GM12878 (cell line): ENCODE measurements at regions not wholly inside any gene's neighbourhood (a gene's known extent, or its start where the extent isn't known, plus 50 kb on each side); places are given as distances from the start of the nearest gene placed in this dataset.

Experiments
- ATAC-seq: fragments of 200-7000 bp; cut with Tn5 transposase; 3 replicates; pipeline ENCODE4 v1.9.1; 2020; ENCODE audit warnings: mild to moderate bottlenecking, moderate library complexity
- BruUV-seq: library from RNA; stranded (reverse); fragments of 400-500 nt; replicated peaks from 2 replicates; lab custom pipeline; 2021; lab: Mats Ljungman, UMichigan
- CTCF ChIA-PET: fragments of 300-600 bp; sonication (Branson Sonifier 250); formaldehyde crosslinking; extraction: SDS; loops from one replicate; lab custom pipeline; 2021; ENCODE audit warnings: inconsistent platforms; lab: Yijun Ruan, JAX
- POLR2A ChIA-PET: fragments of 350-600 bp; formaldehyde crosslinking; extraction: SDS; loops from one replicate; lab custom pipeline; 2021; ENCODE audit warnings: inconsistent platforms; lab: Charles Lee
- RAD21 ChIA-PET: fragments of 300-600 bp; sonication (Branson Sonifier 250); formaldehyde crosslinking; loops from one replicate; lab custom pipeline; 2023; ENCODE audit warnings: antibody characterized with exemption; ENCODE audit not compliant: unreplicated experiment; lab: Charles Lee
- SMC1A ChIA-PET: fragments of 300-600 bp; sonication (Branson Sonifier 250); formaldehyde crosslinking; loops from one replicate; lab custom pipeline; 2023; ENCODE audit not compliant: unreplicated experiment, uncharacterized antibody; lab: Charles Lee
- DNase-seq: peaks from one replicate; pipeline ENCODE4 v3.0.0-alpha.2; 2011; ENCODE audit warnings: low read depth, low spot score
- FAIRE-seq: peaks from 3 replicates; lab custom pipeline; 2011; peaks lifted over from hg19 to GRCh38; lab: Jason Lieb, UNC
- H2AFZ ChIP-seq: 2 replicates; pipeline ENCODE4 v1.6.0; 2011; ENCODE audit warnings: low read depth, low read length, control low read depth; ENCODE audit not compliant: control insufficient read depth
- H3K27ac ChIP-seq: 2 replicates; pipeline ENCODE4 v1.5.1; 2011; ENCODE audit warnings: control low read depth; ENCODE audit not compliant: control insufficient read depth, insufficient read depth
- H3K27me3 ChIP-seq, 2 experiments: replicated peaks in 1 of 2; 2 replicates each; pipeline versions ENCODE4 v1.6.0 to v1.6.1; 2011; ENCODE audit warnings: low read length in 1 of 2; ENCODE audit not compliant: control insufficient read depth in 2 of 2, insufficient read depth in 2 of 2
- H3K36me3 ChIP-seq, 2 experiments: 2 replicates each; pipeline ENCODE4 v1.5.1; 2011; ENCODE audit warnings: low read length in 1 of 2; ENCODE audit not compliant: control insufficient read depth in 2 of 2, insufficient read depth in 2 of 2
- H3K4me1 ChIP-seq: 2 replicates; pipeline ENCODE4 v1.6.1; 2011; ENCODE audit warnings: mild to moderate bottlenecking, low read length, moderate library complexity, mixed read lengths; ENCODE audit not compliant: control insufficient read depth, insufficient read depth
- H3K4me2 ChIP-seq: 2 replicates; pipeline ENCODE4 v1.6.0; 2011; ENCODE audit warnings: control low read depth; ENCODE audit not compliant: control insufficient read depth, insufficient read depth
- H3K4me3 ChIP-seq: fragments of 200-600 bp; sonication (generic); 2 replicates; pipeline ENCODE4 v1.5.1; 2016
- H3K79me2 ChIP-seq: 2 replicates; pipeline ENCODE4 v1.6.0; 2011; ENCODE audit warnings: low read length; ENCODE audit not compliant: control insufficient read depth, insufficient read depth
- H3K9ac ChIP-seq: 2 replicates; pipeline ENCODE4 v1.8.0; 2011; ENCODE audit warnings: low read length, control low read depth, mixed read lengths; ENCODE audit not compliant: control insufficient read depth, insufficient read depth
- H3K9me3 ChIP-seq: replicated peaks from 3 replicates; pipeline ENCODE4 v1.5.1; 2011; ENCODE audit warnings: mild to moderate bottlenecking, low read length; ENCODE audit not compliant: control insufficient read depth, insufficient read depth
- H4K20me1 ChIP-seq: 2 replicates; pipeline ENCODE4 v1.6.0; 2011; ENCODE audit not compliant: control insufficient read depth, insufficient read depth
- CBX3 ChIP-seq: fragments of 200-600 bp; sonication (generic); IDR thresholded peaks from 2 replicates; pipeline ENCODE4 v1.6.1; 2016; ENCODE audit warnings: low read depth, borderline replicate concordance
- CHD2 ChIP-seq: IDR thresholded peaks from 2 replicates; pipeline ENCODE4 v1.6.1; 2011; ENCODE audit warnings: low read depth, low read length, improper control_type of control experiment, borderline replicate concordance
- FOXK2 ChIP-seq: fragments of 450-650 bp; IDR thresholded peaks from 2 replicates; pipeline ENCODE4 v1.6.1; 2017; ENCODE audit warnings: mild to moderate bottlenecking, moderate library complexity
- LARP7 ChIP-seq: fragments of 450-650 bp; IDR thresholded peaks from 2 replicates; pipeline ENCODE4 v1.6.1; 2017; ENCODE audit warnings: mild to moderate bottlenecking
- MAX ChIP-seq: IDR thresholded peaks from 2 replicates; pipeline ENCODE4 v1.6.1; 2012; ENCODE audit warnings: low read depth, low read length, improper control_type of control experiment
- MXI1 ChIP-seq: fragments of 150-350 bp; IDR thresholded peaks from 2 replicates; pipeline ENCODE4 v1.6.1; 2011; ENCODE audit warnings: low read depth, mild to moderate bottlenecking, inconsistent platforms, low read length, improper control_type of control experiment
- NR2C2 ChIP-seq: IDR thresholded peaks from 2 replicates; pipeline ENCODE4 v1.6.1; 2011; ENCODE audit warnings: borderline replicate concordance, low read depth; ENCODE audit not compliant: control insufficient read depth, insufficient read length
- NR2F1 ChIP-seq: fragments of 450-650 bp; conservative IDR thresholded peaks from 2 replicates; pipeline ENCODE4 v1.6.1; 2017; ENCODE audit warnings: mild to moderate bottlenecking
- NRF1 ChIP-seq: conservative IDR thresholded peaks from 2 replicates; pipeline ENCODE4 v1.6.1; 2011; ENCODE audit warnings: mild to moderate bottlenecking, low read depth, low read length, improper control_type of control experiment
- SMAD5 ChIP-seq: IDR thresholded peaks from 2 replicates; pipeline ENCODE4 v1.6.1; 2016; ENCODE audit warnings: antibody characterized with exemption, low read depth
- SP1 ChIP-seq: IDR thresholded peaks from one replicate; pipeline ENCODE4 v1.6.1; 2011; ENCODE audit warnings: low read depth, low read length
- SUPT20H ChIP-seq: IDR thresholded peaks from 2 replicates; pipeline ENCODE4 v1.6.1; 2011; ENCODE audit warnings: low read depth, mild to moderate bottlenecking, low read length, moderate library complexity, borderline replicate concordance; ENCODE audit not compliant: control insufficient read depth
- ZNF384 ChIP-seq: IDR thresholded peaks from 2 replicates; pipeline ENCODE4 v1.6.1; 2012; ENCODE audit warnings: low read depth, mild to moderate bottlenecking, low read length, improper control_type of control experiment, borderline replicate concordance
- WGBS: methylation state at CpG from one replicate; pipeline ENCODE4 v1.1.6; 2016; ENCODE audit warnings: low lambda C conversion rate; ENCODE audit not compliant: insufficient replicate concordance, insufficient coverage; ENCODE audit errors: missing lambda C conversion rate; 5-methylcytosine and 5-hydroxymethylcytosine counted together
- in situ Hi-C: fragments of 300-500 bp; cut with MboI; formaldehyde crosslinking; loops from 9 replicates; pipeline ENCODE4 v1.14.3; 2018; ENCODE audit warnings: mixed read lengths
- intact Hi-C: fragments of 100-400 bp; cut with micrococcal nuclease; formaldehyde crosslinking; loops from one replicate; pipeline ENCODE4 v1.14.2; 2022; ENCODE audit not compliant: unreplicated experiment

DNA sequence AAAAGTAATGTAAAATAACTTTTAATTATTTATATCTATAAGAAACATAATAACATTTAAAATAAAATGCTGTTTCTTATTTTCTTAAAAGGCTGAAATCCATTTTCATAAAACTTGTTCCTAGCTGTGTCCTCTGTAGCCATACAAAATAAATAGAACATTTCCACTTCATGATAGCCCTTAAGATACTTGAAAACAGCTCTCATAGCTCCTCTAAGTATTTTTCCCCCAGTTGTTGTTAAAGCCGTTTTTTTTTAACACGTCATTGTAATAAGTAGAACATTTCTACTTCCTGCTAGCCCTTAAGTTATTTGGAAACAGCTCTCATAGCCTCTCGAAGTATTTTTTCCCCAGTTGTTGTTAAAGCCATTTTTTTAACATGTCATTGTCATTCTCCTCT, 97.3 kb upstream of the SOX3 start:
- in situ Hi-C loops, result no loop called here
- SMC1A ChIA-PET, result interaction anchor here (1.3 kb wide), 1 partner anchor 25 kb away, joined by 3 read pairs; no protein-coding TSS in a partner anchor
- no peak overlapping the region for H3K4me3 ChIP-seq

DNA sequence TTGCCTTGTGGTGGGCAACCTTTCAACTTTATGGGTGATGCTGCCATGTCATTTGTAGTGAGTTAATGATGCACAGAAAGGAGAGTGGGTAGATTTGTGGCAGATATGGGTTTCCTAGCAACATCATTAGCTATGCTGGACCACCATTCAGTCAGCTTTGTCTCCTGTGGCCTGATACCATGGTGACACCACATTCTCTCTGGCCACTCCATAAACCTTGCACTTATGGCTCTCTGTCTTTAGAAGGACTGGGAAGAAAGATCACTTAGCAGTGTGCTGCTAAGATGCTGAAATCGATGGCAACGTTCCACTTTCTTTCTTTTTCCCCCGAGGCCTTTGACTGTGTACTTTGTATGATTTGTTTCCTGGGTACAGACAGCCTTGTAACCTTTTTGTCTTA, 95.0 kb upstream of the SOX3 start:
- H3K4me3 ChIP-seq, result no peak overlapping the region
- no peaks in the 10 kb centered on the region for H3K9me3 ChIP-seq
- no peaks in the 10 kb centered on the region for H4K20me1 ChIP-seq
- RAD21 ChIA-PET, result no interaction called here
- no peaks in the 10 kb centered on the region for H3K79me2 ChIP-seq
- no peaks in the 10 kb centered on the region for H3K27me3 ChIP-seq
- DNase-seq (no peak), FAIRE-seq (no peak), ATAC-seq (no peak)
- no peak overlapping the region for H2AFZ ChIP-seq
- no peak overlapping the region for H3K27ac ChIP-seq
- no peaks in the 10 kb centered on the region for H3K36me3 ChIP-seq
- SMC1A ChIA-PET, result interaction anchor here (0.8 kb wide), 1 partner anchor 17 kb away, joined by 3 read pairs; no protein-coding TSS in a partner anchor
- WGBS, result 33% methylated on average over 3 of the region's 3 CpGs
- H3K4me1 ChIP-seq, result no peaks in the 10 kb centered on the region
- CTCF ChIA-PET, result no interaction called here
- BruUV-seq, result no TSS peak
- TF ChIP-seq FOXK2, result no peak
- TF ChIP-seq SUPT20H, result no peak
- TF ChIP-seq MAX, result no peak
- TF ChIP-seq SMAD5, result no peak
- TF ChIP-seq MXI1, result no peak
- no peak for TF ChIP-seq CHD2
- no peak for TF ChIP-seq ZNF384
- TF ChIP-seq NR2F1, result no peak
- no peak for TF ChIP-seq CBX3
- no peak for TF ChIP-seq LARP7
- no peak for TF ChIP-seq SP1
- no peak for TF ChIP-seq NR2C2
- TF ChIP-seq NRF1, result no peak
- H3K4me2 ChIP-seq, result no peak overlapping the region
- in situ Hi-C loops, result no loop called here
- intact Hi-C loops, result no loop called here
- H3K9ac ChIP-seq, result no peak overlapping the region
- POLR2A ChIA-PET, result no interaction called here

More for the DNA sequence above, 97.3 kb upstream of the SOX3 start:
- no peaks in the 10 kb centered on the region for H3K4me1 ChIP-seq
- BruUV-seq, result no TSS peak
- H3K36me3 ChIP-seq, result no peaks in the 10 kb centered on the region
- H2AFZ ChIP-seq, result no peak overlapping the region
- intact Hi-C loops, result no loop called here
- no peaks in the 10 kb centered on the region for H4K20me1 ChIP-seq
- no peak overlapping the region for H3K4me2 ChIP-seq
- no peaks in the 10 kb centered on the region for H3K79me2 ChIP-seq
- H3K27me3 ChIP-seq, result no peaks in the 10 kb centered on the region
- DNase-seq (no peak), FAIRE-seq (no peak), ATAC-seq (no peak)
- no peak overlapping the region for H3K9ac ChIP-seq
- 43% methylated on average over 3 of the region's 3 CpGs for WGBS
- ChIA-PET CTCF (no interaction called here), POLR2A (no interaction called here), RAD21 (no interaction called here)
- H3K27ac ChIP-seq, result no peak overlapping the region
- H3K9me3 ChIP-seq, result no peaks in the 10 kb centered on the region
- TF ChIP-seq MXI1, result no peak
